HTR-8/SVneo (cell line): ENCODE measurements at regions not wholly inside any gene's neighbourhood (a gene's known extent, or its start where the extent isn't known, plus 50 kb on each side); places are given as distances from the start of the nearest gene placed in this dataset.
A peak's percentile ranks its signal among the peaks of the same experiment; 100 is the strongest.
"Not testable (repeated sequence)": the region's sequence is repeated elsewhere in the genome, so short reads cannot be mapped to it uniquely, and the experiment has no call there.

Experiments
- DNase-seq: peaks from one replicate; pipeline ENCODE4 v3.0.0; 2011; ENCODE audit warnings: low spot score, mixed read lengths; ENCODE audit not compliant: insufficient read length
- FAIRE-seq: peaks from 2 replicates; lab custom pipeline; 2011; peaks lifted over from hg19 to GRCh38; lab: Jason Lieb, UNC

GRCh38 chr14:84086714-84087113 lies 1443.2 kb upstream of the FLRT2 start:
- FAIRE-seq (no peak), DNase-seq (no peak)

DNA sequence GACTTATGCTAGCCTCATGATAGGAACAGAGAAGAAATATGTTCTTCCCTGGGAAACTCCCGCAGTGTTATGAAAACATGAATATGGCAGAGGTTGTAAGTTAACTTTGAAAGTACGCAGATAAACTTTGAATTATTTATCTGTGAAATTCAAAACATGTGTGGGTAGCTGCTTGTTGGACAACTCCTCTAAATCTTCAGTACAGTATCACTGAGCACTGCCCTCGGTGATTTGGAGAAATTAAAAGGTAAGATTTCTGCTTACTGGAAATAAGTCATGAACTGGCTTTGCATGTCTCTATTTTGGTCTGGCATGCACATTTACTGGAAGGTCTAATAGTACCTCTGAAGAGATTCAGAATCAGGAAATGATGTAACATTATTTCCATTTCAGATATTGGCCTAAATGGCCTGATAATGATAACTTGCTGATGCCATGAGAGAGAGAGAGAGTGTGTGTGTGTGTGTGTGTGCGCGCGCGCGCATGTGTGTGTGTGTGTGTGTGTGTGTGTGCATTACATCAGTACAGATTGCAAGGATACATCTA lies 1441.9 kb upstream of the FLRT2 start:
- peak; percentile 46 for FAIRE-seq
- no peak for DNase-seq

DNA sequence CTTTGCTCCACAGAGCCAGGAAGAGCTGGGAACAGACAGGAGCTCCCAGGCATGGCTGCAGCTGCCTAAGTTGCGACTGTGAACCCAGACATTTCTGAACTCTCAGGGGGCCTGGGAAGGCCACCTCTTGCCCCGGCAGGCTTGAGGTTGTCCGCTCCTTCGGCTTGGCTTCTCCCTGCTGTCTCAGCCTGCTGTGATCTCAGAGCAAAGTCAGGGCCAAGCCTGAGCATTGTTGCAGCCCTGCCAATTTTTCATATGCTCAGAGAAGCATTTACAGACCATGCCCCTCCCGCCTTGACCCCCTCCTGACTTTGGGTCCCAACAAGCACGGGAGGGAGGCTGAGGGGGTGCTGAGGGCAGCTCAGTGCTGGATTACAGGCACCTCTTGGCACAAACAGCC lies 1439.1 kb upstream of the FLRT2 start:
- DNase-seq (no peak), FAIRE-seq (no peak)

GRCh38 chr14:84095681-84096080 lies 1434.3 kb upstream of the FLRT2 start:
- FAIRE-seq (no peak), DNase-seq (no peak)

GRCh38 chr14:84098261-84098660 lies 1431.7 kb upstream of the FLRT2 start:
- DNase-seq (no peak), FAIRE-seq (no peak)

- FAIRE-seq, DNase-seq: not testable (repeated sequence)
Measured at GRCh38 chr14:84099560-84099959, 1430.4 kb upstream of the FLRT2 start.

DNA sequence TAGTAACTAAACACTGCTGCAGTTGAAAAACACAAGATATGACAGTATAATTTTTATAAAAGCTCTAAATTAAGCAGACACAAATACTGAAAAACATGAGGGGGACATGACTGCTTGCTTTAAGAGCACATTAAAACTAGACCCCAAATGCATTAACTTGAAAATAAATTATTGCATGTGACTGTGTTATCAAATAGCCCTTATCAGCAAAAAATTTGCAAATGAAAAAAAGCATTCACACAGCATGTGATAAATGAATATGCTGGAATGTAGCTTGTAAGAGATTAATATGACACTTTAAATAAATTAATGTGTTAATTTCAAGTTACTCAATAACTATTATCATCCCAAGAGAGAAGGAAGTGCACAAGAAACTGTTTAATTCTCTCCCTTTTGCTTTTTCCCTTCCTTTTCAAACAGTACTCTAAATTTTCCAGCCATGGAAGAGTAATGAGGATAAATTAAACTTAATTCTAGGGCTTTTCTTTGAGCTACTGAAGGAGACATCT lies 1422.1 kb upstream of the FLRT2 start:
- DNase-seq (no peak), FAIRE-seq (no peak)

DNA sequence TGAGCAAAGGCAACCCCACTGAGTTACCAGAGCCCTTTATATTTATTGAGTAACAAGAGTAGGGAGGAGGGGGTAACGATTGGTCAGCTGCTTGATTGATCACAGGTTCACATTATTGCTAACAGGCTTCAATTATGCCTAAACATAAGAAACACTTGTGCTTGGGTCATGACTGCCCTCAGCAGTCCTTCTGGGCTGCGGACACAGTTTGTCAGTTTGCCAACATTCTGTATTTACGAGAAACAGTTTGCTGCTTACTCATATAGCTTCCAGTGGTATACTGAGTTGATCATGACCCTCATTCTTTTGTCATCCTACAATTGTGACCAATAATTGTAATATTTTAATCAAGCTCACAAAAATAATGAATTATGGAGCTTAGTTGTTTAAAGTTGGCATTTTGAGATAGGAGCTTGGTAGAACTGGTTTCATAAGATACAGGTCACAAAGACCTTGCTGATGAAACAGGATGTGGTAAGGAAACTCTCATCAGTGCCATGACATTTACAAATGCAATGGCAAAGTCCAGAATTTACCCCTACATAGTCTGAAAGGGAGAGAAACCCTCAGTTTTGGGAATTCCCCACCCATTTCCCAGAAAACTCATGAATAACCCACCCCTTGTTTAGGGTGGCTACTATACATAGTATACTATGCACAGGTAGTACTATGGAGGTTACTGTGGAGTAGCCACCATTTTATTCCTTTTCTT lies 1421.0 kb upstream of the FLRT2 start:
- FAIRE-seq (peak; percentile 81), DNase-seq (no peak)

GRCh38 chr14:84112589-84112988 lies 1417.4 kb upstream of the FLRT2 start:
- no peak for FAIRE-seq
- no peak for DNase-seq

GRCh38 chr14:84125676-84126075 lies 1404.3 kb upstream of the FLRT2 start:
- FAIRE-seq: no peak
- no peak for DNase-seq

GRCh38 chr14:84127495-84127894 lies 1402.4 kb upstream of the FLRT2 start:
- FAIRE-seq (no peak), DNase-seq (no peak)

DNA sequence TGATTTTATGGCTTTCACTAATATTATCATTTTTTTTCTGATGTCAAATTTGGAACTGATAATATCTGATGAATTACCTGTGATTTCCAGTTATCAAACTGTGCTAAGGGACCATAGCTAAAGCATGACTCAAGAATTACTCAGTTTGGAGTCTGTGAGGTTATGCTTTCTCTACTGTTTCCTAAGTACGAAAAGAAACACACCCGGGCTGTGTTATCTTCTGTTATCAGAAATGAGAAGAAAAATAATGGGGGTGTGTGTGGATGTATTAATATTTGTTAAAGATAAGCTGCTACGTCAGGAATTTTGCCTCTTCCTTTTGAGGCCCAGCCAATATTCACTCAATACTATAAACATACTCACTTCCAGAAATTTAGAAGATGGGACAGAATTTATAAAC lies 1401.9 kb upstream of the FLRT2 start:
- DNase-seq (no peak), FAIRE-seq (no peak)

- no peak for DNase-seq
- FAIRE-seq: no peak
Measured at GRCh38 chr14:84129007-84129406, 1400.9 kb upstream of the FLRT2 start.

- FAIRE-seq: no peak
- DNase-seq: no peak
Measured at GRCh38 chr14:84129941-84130340, 1400.0 kb upstream of the FLRT2 start.

DNA sequence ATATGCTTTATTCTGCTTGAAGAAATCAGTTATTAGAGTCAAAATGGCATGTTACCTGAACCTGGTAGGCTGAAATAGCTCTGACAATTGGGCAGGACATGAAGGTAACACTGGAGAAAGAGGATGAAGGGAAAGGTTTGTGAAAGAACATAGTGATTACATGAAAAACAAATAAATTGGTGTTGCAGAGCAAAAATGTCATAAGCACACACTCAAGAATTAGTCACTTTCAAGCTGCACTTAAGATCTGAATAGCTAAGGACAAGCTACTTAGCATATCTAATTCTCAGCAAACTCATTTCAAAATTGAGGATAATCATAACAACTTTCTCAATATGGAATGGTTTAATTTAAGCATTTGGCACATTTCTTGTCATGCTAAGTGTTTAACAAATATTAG lies 1398.0 kb upstream of the FLRT2 start:
- FAIRE-seq (no peak), DNase-seq (no peak)

DNA sequence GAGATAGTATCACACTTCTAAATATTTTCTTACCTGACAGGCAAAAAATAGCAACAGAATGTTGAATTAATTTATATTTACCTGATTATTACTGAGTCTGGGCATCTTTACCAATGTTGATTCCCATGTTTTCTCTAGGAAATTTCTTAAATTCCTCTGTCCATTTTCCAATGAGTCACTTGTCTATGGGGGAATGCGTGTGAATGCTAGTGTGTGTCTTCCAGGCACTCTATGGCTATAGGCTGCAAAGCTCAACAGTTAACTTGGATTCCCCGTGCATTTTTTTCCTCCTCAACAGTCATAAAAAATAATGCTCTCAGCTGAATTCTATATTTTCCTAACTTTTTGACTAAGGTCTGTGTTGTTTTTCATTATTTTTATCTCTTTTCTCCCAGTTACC lies 1385.8 kb upstream of the FLRT2 start:
- DNase-seq: peak; percentile 36
- no peak for FAIRE-seq

GRCh38 chr14:84152452-84152851 lies 1377.5 kb upstream of the FLRT2 start:
- DNase-seq: no peak
- FAIRE-seq: no peak

DNA sequence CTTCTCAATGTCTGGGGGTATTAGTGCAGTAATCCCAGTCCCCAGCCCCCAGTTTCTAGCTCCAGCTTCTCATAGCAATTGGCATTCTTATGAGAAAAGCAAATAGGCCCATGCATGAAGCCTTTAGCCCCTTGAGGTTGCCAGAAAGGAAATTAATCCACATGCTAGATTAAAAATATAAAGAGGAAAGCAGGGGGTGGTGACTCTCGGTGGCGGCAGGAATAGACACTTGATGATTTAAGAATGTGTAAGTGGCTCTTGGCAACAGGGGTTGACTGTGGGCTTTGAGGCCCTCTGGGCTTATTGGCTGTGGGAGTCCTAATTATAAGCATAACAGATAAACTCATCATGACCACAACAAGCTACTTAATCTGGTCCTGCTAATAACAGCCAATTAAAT lies 1367.3 kb upstream of the FLRT2 start:
- no peak for FAIRE-seq
- DNase-seq: no peak

DNA sequence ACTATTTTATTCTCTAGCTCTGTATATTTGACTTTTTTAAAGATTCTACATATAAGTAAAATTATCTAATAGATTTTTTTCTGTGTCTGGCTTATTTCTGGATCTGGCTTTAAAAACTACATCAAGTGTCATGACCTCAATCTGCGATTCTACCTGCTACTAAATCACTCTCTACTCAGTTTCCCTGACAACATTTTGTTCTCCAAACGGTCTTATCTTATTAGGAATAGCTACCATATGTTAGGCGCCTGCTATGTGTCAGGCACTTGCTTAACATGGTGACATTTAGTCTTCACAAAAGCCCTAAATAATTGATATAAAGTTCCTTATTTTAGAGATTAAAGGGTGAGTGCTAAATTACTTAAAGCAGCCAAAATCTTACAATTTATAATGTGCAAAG lies 1362.9 kb upstream of the FLRT2 start:
- DNase-seq (no peak), FAIRE-seq (no peak)

DNA sequence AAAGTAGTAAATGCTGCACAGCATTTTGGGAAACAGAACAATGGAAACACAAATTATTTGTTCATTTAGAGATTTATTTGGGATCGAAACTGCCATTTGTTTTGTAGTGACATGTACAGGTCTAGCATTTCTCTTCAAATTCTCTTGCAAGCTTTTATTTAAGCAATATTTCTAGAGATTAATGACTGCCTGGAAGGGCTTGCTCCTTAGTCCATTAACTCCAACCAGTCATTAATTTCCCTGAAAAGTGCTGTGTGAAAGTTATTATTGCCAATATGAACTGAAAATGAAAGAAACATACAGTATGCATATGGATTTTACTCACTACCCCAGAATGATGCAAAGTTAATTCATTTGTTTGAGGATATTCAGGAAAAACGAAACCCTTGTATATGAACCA lies 1349.6 kb upstream of the FLRT2 start:
- DNase-seq (no peak), FAIRE-seq (no peak)

DNA sequence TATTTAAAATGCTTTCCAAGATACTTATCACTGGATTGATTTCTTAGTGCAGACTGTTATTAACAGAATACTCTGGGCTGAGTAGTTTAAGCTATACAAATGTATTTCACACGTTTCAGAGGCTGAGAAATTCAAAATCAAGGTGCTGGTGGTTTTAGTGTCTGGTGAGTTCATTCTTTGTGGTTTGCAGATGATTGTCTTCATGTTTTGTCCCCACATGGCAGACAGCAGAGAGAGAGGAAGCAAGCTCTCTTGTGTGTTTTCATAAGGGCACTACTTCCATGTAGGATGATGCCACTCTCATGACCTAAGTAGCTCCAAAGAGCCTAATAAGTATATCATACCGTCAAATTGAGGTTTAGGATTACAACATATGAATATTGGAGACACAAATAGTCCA lies 1348.9 kb upstream of the FLRT2 start:
- no peak for DNase-seq
- no peak for FAIRE-seq

DNA sequence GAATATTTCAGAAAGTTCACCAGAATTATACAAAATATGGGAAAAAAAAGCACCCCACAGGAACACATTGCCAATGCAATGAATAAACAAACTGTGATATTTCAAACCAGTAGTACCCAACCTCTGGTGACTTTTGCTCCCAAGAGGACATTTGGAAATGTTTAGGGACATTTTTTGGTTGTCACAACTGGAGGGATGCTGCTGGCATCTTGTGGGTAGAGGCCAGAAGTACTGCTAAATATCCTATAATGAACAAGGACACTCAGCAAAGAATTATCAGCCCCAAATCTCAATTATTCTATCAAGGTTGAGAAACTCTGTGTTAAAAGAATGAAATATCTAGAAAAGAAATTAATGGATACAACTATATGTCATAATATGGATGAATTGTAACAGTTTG lies 1334.4 kb upstream of the FLRT2 start:
- no peak for DNase-seq
- no peak for FAIRE-seq
